Peyer's patch (tissue), 4 donors: ENCODE measurements at regions not wholly inside any gene's neighbourhood (a gene's known extent, or its start where the extent isn't known, plus 50 kb on each side); places are given as distances from the start of the nearest gene placed in this dataset.

ENCODE experiments used
- DNase-seq, 3 donors: peaks; one replicate each; pipeline ENCODE4 v3.0.0-alpha.2; 2017 to 2019
- H3K27ac ChIP-seq, 4 donors: fragments of 200-600 bp; sonication (generic); one replicate each; pipeline ENCODE4 v1.5.1; 2016 to 2019
- H3K27me3 ChIP-seq, 2 donors: fragments of 200-600 bp; sonication (generic); one replicate each; pipeline ENCODE4 v1.5.1; 2019
- H3K36me3 ChIP-seq, 3 donors: fragments of 200-600 bp; sonication (generic); one replicate each; pipeline ENCODE4 v1.5.1; 2016 to 2019
- H3K4me1 ChIP-seq, 4 donors: fragments of 200-600 bp; sonication (generic); one replicate each; pipeline ENCODE4 v1.5.1; 2016 to 2019
- H3K4me3 ChIP-seq, 4 donors: fragments of 200-600 bp; sonication (generic); 1 replicate in 3 of 4; 2 replicates in 1 of 4; pipeline ENCODE4 v1.5.1; 2016 to 2019; ENCODE audit warnings: mild to moderate bottlenecking in 1 of 4
- H3K9me3 ChIP-seq, 4 donors: fragments of 200-600 bp; sonication (generic); one replicate each; pipeline ENCODE4 v1.5.1; 2016 to 2019; ENCODE audit warnings: mild to moderate bottlenecking in 1 of 4
- CTCF ChIP-seq, 6 experiments: fragments of 450-650 bp in 4 of 6; fragments of 200-600 bp in 2 of 6; sonication (generic) in 1 of 6; IDR thresholded peaks; one replicate each; pipeline ENCODE4 v1.5.1; 2017 to 2019; ENCODE audit warnings: antibody characterized with exemption in 6 of 6, mild to moderate bottlenecking in 3 of 6, moderate library complexity in 1 of 6
- POLR2A ChIP-seq, 2 donors: fragments of 450-650 bp; IDR thresholded peaks; one replicate each; pipeline ENCODE4 v1.5.1; 2017; ENCODE audit warnings: antibody characterized with exemption in 2 of 2, mild to moderate bottlenecking in 2 of 2, moderate library complexity in 2 of 2

- H3K36me3 ChIP-seq: no peaks in the 10 kb centered on the region
- no peak overlapping the region for H3K4me3 ChIP-seq
- H3K27me3 ChIP-seq: no peaks in the 10 kb centered on the region
- no peak overlapping the region for H3K27ac ChIP-seq
- no peaks in the 10 kb centered on the region for H3K4me1 ChIP-seq
- no peaks in the 10 kb centered on the region for H3K9me3 ChIP-seq
- no peak for DNase-seq
- TF ChIP-seq CTCF (IDR thresholded peaks at IDR 0.05) (no peak), POLR2A (IDR thresholded peaks at IDR 0.05) (no peak)
Measured at GRCh38 chr11:134888821-134889220, 476.8 kb upstream of the B3GAT1 start.

- no peak for TF ChIP-seq POLR2A (IDR thresholded peaks at IDR 0.05)
- no peaks in the 10 kb centered on the region for H3K36me3 ChIP-seq
- DNase-seq: no peak
Measured at GRCh38 chr11:134887896-134888295, 475.9 kb upstream of the B3GAT1 start.

GRCh38 chr11:134883484-134883883 is 471.4 kb upstream of the B3GAT1 start:
- Histone ChIP-seq H3K9me3 (peaks cover 0 to 4% (median 0%) of the 10 kb centered on the region in 4 donors), H3K4me1 (no peaks in the 10 kb centered on the region), H3K27me3 (no peaks in the 10 kb centered on the region), H3K4me3 (no peak overlapping the region), H3K36me3 (no peaks in the 10 kb centered on the region), H3K27ac (no peak overlapping the region)
- TF ChIP-seq POLR2A (IDR thresholded peaks at IDR 0.05): no peak
- TF ChIP-seq CTCF (IDR thresholded peaks at IDR 0.05): no peak
- no peak for DNase-seq

More at GRCh38 chr11:134887896-134888295, 475.9 kb upstream of the B3GAT1 start:
- no peak overlapping the region for H3K4me3 ChIP-seq
- H3K27me3 ChIP-seq: no peaks in the 10 kb centered on the region
- no peaks in the 10 kb centered on the region for H3K9me3 ChIP-seq
- no peaks in the 10 kb centered on the region for H3K4me1 ChIP-seq
- no peak overlapping the region for H3K27ac ChIP-seq

- no peak overlapping the region for H3K4me3 ChIP-seq
- no peak for DNase-seq
- no peaks in the 10 kb centered on the region for H3K36me3 ChIP-seq
- H3K9me3 ChIP-seq: peaks cover 0 to 4% (median 0%) of the 10 kb centered on the region in 4 donors
- TF ChIP-seq POLR2A (IDR thresholded peaks at IDR 0.05): no peak
- no peak for TF ChIP-seq CTCF (IDR thresholded peaks at IDR 0.05)
- no peak overlapping the region for H3K27ac ChIP-seq
- H3K4me1 ChIP-seq: no peaks in the 10 kb centered on the region
- H3K27me3 ChIP-seq: no peaks in the 10 kb centered on the region
Measured at GRCh38 chr11:134882671-134883297, 470.7 kb upstream of the B3GAT1 start.

GRCh38 chr11:134882141-134882540 is 470.1 kb upstream of the B3GAT1 start:
- Histone ChIP-seq H3K4me3 (no peak overlapping the region), H3K27ac (no peak overlapping the region), H3K9me3 (peaks cover 0 to 4% (median 0%) of the 10 kb centered on the region in 4 donors), H3K27me3 (no peaks in the 10 kb centered on the region), H3K36me3 (no peaks in the 10 kb centered on the region), H3K4me1 (no peaks in the 10 kb centered on the region)
- DNase-seq: no peak
- TF ChIP-seq CTCF (IDR thresholded peaks at IDR 0.05) (no peak), POLR2A (IDR thresholded peaks at IDR 0.05) (no peak)

GRCh38 chr11:134880788-134881187 is 468.7 kb upstream of the B3GAT1 start:
- Histone ChIP-seq H3K27ac (no peak overlapping the region), H3K27me3 (no peaks in the 10 kb centered on the region), H3K9me3 (peaks cover 0 to 4% (median 0%) of the 10 kb centered on the region in 4 donors), H3K4me1 (no peaks in the 10 kb centered on the region), H3K4me3 (no peak overlapping the region), H3K36me3 (no peaks in the 10 kb centered on the region)
- TF ChIP-seq POLR2A (IDR thresholded peaks at IDR 0.05): no peak
- TF ChIP-seq CTCF (IDR thresholded peaks at IDR 0.05): no peak
- DNase-seq: no peak
